GM19452 (cell line): ENCODE measurements at regions not wholly inside any gene's neighbourhood (a gene's known extent, or its start where the extent isn't known, plus 50 kb on each side); places are given as distances from the start of the nearest gene placed in this dataset.

ENCODE experiments used
- ATAC-seq: cut with Tn5 transposase; IDR thresholded peaks from one replicate; pipeline ENCODE4 v1.9.1; 2021; ENCODE audit not compliant: unreplicated experiment

GRCh38 chr14:86601813-86602212 lies 1071.9 kb downstream of the FLRT2 start:
- ATAC-seq = no peak

GRCh38 chr14:86597279-86597678 lies 1067.3 kb downstream of the FLRT2 start:
- ATAC-seq = no peak

- no peak for ATAC-seq
Measured at GRCh38 chr14:86596024-86596423, 1066.1 kb downstream of the FLRT2 start.

DNA sequence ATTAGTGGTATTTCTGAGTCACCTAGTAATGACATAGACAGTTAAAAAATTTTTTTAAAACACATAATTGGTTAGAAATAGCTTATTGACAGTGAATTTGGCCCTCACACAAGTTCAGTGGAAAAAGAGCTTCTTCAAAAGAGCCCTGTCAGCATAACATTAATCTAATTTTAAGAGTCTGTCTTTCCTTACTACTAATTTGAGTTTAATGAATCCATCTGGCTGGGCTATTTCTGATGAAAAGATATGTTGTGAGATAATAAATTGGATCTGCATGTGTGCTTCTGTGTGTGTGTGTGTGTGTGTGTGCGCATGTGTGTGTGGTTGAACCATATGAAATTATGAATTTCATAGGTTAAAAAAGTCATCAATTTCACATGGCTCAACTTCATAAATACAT lies 1045.2 kb downstream of the FLRT2 start:
- no peak for ATAC-seq

DNA sequence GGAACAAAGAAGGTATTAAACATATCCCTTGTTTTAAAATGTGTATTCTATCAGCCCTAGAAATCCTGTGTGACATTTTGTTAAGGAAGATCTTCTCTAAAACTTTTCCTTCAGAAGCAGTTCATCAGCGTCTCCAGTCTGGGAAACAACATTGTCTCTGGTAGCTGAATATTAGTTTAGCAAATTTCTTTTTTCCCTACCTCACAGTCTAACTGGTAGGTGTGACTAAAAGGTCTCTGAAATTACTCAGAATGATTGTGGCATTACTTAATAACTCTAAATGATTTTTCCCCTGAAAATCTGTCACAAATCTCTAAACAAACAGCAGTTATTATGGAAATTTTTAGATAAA lies 1044.8 kb downstream of the FLRT2 start:
- no peak for ATAC-seq

- no peak for ATAC-seq
Measured at GRCh38 chr14:86574051-86574777, 1044.3 kb downstream of the FLRT2 start.

DNA sequence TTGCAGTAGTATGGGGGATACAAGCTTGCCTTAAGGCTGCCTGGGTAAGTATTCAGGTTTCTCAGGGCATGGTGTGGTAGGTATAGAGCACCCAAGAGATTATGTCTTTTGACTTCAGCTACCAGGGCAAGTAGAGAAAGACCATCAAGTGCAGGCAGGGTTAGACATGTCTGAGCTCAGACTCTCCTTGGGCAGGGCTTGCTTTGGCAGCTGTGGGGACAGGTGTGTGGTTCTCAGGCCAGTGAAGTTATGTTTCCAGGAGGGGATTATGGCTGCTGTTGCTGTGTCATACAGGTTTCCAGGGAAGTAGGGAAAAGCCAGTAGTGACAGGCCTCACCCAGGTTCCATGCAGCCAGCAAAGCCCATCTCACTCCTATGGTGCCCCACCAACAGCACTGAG lies 1040.4 kb downstream of the FLRT2 start:
- ATAC-seq = no peak

DNA sequence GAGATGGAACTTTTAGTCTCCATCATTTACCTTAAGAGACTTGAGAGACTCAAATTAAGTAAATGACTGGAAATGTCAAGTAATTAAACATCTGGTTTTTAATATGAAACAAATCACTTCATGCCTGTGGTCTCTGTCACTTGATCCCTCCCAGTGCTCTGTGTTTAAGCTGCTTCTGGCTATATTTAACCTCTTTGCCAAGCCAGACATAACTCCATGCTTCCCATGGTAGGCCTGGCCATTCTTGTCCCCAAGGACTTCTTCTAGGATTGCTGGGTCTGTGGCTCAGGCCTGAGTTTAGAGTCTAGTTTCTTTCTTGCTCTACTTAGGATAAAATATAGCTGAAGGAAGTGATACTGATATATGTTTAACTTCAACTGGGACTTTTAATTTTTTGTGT lies 1013.6 kb downstream of the FLRT2 start:
- no peak for ATAC-seq

DNA sequence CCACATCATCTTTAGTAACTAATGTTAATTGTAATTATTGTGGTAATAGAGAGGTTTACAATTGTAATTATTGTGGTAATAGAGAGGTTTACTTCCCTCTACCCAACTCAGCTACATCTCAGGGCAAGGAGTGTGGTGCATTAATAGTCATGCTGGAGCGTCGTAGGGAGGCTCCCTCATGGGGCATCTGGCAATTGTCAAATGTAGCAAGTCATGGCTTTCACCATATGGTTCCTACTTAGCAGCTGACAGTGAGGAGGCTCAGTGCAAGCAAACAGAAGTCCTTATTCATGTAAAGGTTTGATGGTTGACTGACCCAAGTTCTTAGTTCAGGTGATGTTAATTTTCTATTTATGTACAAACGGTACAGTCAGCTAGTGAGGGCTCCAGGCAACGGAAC lies 1012.0 kb downstream of the FLRT2 start:
- no peak for ATAC-seq

- ATAC-seq = no peak
Measured at GRCh38 chr14:86540636-86541247, 1010.8 kb downstream of the FLRT2 start.

DNA sequence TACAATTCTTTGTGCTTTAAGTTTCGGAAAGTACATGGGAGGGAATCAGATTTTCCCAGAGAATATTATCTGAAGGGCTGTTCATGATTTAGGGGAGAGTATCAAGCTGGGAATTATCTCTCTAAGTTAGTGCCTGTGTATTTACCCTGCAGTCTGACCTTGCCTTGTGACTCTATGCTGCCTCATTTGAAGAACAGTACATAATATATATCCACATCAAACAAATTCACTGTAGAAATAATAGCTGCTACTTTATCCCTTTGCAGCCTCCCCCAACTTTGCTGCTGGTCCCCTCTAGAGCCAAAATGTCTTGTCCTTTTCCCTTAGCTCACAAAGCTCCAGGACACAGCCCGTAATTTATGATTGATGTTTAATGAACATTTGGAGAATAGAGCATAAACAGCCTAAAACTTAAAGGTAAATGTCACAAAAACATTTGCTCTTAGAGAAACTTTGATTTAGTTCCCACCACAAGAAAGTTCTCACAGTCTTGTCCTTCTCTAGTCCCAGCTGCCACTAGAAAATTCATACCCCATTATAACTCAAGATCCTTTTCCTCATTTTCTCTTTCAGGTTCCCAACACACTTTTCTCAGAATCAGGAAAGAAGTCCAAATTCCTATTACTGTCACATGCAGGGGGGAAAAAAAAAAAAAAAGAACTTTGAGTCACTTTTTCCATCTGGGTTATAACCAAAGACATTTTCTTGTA lies 1009.6 kb downstream of the FLRT2 start:
- ATAC-seq = no peak

- ATAC-seq = no peak
Measured at GRCh38 chr14:86533834-86534233, 1003.9 kb downstream of the FLRT2 start.

DNA sequence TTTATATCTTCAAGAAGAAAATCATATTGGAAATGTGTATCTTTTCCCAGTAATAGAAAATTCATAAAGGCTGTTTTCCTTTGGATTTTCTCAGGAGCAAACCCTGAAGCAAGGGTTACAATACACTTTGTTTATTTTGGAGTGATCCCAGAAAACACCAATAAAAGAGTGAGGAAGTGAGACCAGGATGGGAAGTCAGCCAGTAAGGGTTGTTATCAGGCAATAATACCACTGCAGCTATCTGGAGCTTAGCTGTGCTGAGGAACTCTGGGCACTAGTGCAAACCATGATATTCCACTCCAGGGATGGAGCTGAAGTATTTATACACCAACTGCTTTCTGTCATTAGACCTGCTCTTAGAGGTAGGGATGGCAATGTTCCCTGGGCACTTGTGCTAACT lies 1002.3 kb downstream of the FLRT2 start:
- ATAC-seq = no peak

GRCh38 chr14:86530457-86530856 lies 1000.5 kb downstream of the FLRT2 start:
- ATAC-seq = no peak

DNA sequence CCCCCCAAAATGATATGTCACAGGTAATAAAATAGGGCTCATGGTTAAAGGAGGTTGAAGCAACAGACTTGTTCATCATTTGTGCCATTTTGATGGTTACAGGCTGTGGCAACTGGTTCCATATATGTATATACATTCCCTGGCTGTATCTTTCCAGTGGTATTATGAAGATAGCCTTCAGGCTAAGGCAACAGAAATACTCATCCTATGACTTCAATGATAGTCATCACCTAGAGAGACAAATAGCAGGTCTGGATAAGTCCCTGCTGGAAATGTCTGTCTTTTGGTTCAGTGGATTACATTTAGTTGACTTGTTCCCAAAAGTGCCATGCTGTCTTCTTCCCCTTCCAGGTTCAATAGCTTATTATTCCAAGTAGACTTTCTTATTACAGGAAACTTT lies 997.4 kb downstream of the FLRT2 start:
- ATAC-seq = no peak

GRCh38 chr14:86525673-86526072 lies 995.7 kb downstream of the FLRT2 start:
- no peak for ATAC-seq

DNA sequence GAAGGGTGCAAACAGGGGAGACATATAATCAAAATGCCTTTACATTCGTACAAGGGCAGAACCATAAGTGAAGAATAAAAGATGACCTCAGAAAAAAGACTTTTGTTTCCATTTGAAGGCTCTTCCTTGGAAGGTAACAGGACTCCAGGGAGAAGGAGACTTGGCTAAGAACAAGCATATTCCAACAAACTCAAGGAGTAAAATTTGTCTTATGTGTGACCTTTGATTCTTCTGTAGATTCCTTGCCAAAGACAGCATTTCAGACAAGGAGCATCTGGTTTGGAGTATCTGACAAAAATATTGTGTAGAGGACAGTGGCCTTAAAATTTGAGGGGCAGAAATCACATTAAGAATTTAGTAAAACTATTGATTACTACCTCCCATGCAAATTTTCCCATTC lies 991.9 kb downstream of the FLRT2 start:
- ATAC-seq = no peak

DNA sequence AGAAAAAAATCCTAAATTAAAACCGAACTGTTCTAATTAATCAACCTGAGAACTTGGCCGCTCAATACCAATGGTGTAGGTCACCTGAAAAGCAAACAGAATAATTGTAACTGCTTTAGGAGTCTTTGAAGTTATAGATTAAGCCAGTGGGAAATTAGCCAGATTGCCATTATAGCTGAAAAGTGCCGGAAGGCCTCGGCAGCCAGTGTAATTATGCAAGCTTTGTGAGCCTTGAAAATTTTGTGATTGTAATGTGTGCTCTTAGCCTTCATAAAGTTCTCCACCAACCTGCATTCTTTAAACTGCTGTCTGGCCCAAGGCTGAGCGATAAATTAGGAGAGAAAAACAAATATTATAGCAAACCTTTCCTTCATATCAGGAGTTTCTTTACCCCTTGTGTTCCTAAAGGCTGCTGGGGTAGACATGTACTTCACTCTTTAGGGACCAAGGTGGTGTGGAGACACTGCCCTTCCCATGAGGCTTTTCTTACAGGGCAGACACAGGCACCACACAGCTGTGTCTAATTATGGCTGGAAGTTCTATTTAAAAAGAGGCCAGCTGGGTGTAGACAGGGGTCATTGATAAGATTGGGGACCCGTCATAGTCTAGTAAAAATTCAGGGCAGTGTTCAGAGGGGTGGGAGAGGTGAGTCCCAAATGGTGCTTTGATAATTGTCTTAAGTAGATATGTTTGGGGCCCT lies 991.2 kb downstream of the FLRT2 start:
- ATAC-seq = no peak

DNA sequence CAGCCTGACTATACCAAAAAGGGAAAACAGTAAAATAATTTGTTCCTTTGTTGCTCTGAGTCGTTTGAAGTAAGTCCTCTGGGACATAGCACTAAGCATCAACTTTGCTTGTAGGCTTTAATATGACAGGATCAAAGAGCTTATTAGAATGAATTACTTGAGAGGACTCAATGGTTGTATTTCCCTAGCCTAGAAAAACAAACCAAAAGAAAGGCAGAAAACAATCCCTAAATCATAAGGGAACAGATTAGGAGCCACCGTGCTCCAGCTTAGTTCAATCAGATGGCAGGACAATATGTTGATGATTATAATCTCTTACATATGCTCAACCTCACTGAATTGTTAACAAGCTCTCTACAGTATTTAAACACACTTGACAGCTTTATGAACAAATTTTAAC lies 988.4 kb downstream of the FLRT2 start:
- ATAC-seq = no peak

DNA sequence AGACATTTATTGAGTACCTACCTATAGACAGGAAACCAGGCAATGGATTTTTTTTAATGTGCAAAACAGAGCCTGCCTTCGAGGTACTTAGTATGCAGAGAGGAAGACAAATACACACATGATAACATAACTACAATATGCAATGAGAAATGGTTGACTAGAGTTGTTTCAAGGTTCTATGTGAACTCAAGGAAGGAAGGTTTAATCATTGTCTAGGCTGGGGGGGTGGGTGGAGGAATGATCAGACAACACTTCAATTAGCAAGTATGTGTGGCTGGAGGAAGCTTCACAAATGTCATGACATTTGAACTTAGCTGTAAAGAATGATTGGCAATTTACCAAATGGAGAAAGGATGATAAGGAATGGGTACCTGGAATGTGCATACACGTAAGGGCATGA lies 985.3 kb downstream of the FLRT2 start:
- ATAC-seq = no peak

DNA sequence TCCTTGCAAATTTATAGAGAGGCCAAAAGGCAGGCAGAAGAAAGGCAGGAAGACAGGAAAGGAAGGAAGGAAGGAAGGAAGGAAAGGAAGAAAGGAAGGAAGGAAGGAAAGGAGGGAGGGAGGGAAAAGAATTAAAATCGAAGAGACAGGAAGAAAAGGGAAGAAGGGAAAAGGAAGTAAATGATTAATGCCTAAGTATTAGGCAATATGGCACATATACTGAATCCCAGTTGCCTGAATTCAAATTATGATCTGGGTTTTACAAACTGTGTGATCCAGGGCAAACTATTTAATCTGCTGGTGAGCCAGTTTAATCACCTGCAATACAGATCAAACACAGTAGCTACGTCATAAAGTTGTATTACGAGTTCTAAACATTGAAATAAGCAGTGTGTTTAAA lies 983.6 kb downstream of the FLRT2 start:
- no peak for ATAC-seq

GRCh38 chr14:86513056-86513455 lies 983.1 kb downstream of the FLRT2 start:
- ATAC-seq = no peak
